GM10248 (cell line): ENCODE measurements at regions not wholly inside any gene's neighbourhood (a gene's known extent, or its start where the extent isn't known, plus 50 kb on each side); places are given as distances from the start of the nearest gene placed in this dataset.

Experiments
- CTCF ChIA-PET: fragments of 300-600 bp; sonication (Branson Sonifier 250); formaldehyde crosslinking; extraction: SDS; loops from one replicate; lab custom pipeline; 2021; ENCODE audit warnings: antibody characterized with exemption; lab: Yijun Ruan, JAX
- POLR2A ChIA-PET: fragments of 350-650 bp; sonication (Branson Sonifier 250); formaldehyde crosslinking; extraction: SDS; loops from one replicate; lab custom pipeline; 2020; ENCODE audit warnings: antibody characterized with exemption; lab: Yijun Ruan, JAX
- DNase-seq: peaks from one replicate; pipeline ENCODE4 v3.0.0; 2012; ENCODE audit errors: extremely low spot score
- CTCF ChIP-seq: IDR thresholded peaks from 2 replicates; pipeline ENCODE4 v1.5.1; 2012; ENCODE audit warnings: mild to moderate bottlenecking, low read depth; ENCODE audit errors: extremely low read depth, missing control alignments, control extremely low read depth

GRCh38 chr13:23518231-23518630 lies 52.0 kb upstream of the TNFRSF19 start:
- CTCF ChIA-PET, result no interaction called here
- DNase-seq, result no peak
- TF ChIP-seq CTCF, result no peak
- POLR2A ChIA-PET, result no interaction called here
